RWPE2 (cell line): ENCODE measurements at regions not wholly inside any gene's neighbourhood (a gene's known extent, or its start where the extent isn't known, plus 50 kb on each side); places are given as distances from the start of the nearest gene placed in this dataset.

Source experiments
- ATAC-seq: fragments of 200-7000 bp; cut with Tn5 transposase; 3 replicates; pipeline ENCODE4 v1.9.1; 2021; ENCODE audit warnings: low read depth
- DNase-seq: peaks from one replicate; pipeline ENCODE4 v3.0.0-alpha.2; 2020; ENCODE audit warnings: low spot score
- H3K27ac ChIP-seq: fragments of 450-650 bp; 2 replicates; pipeline ENCODE4 v1.5.1; 2017; ENCODE audit warnings: mild to moderate bottlenecking; ENCODE audit not compliant: poor library complexity, severe bottlenecking
- H3K27me3 ChIP-seq: fragments of 250-450 bp; sonication (Bioruptor Pico); 2 replicates; pipeline ENCODE4 v1.5.1; 2021; ENCODE audit warnings: mild to moderate bottlenecking, moderate library complexity; ENCODE audit not compliant: insufficient read depth, poor library complexity, severe bottlenecking
- H3K36me3 ChIP-seq: fragments of 250-450 bp; sonication (Bioruptor Pico); 2 replicates; pipeline ENCODE4 v1.5.1; 2020; ENCODE audit warnings: low read depth, mild to moderate bottlenecking, moderate library complexity
- H3K4me1 ChIP-seq: fragments of 250-450 bp; sonication (Bioruptor Pico); 2 replicates; pipeline ENCODE4 v1.5.1; 2021; ENCODE audit warnings: mild to moderate bottlenecking, moderate library complexity; ENCODE audit not compliant: insufficient read depth, poor library complexity, severe bottlenecking
- H3K4me3 ChIP-seq: fragments of 250-450 bp; sonication (Bioruptor Pico); 2 replicates; pipeline ENCODE4 v1.5.1; 2021; ENCODE audit warnings: mild to moderate bottlenecking, moderate library complexity; ENCODE audit not compliant: severe bottlenecking
- H3K9me3 ChIP-seq: fragments of 250-450 bp; sonication (Bioruptor Pico); 2 replicates; pipeline ENCODE4 v1.5.1; 2021; ENCODE audit warnings: mild to moderate bottlenecking, moderate library complexity; ENCODE audit not compliant: severe bottlenecking
- TF ChIP-seq, protein P1 (sequence below): fragments of 450-650 bp; IDR thresholded peaks from one replicate; pipeline ENCODE4 v1.5.1; 2017; ENCODE audit warnings: mild to moderate bottlenecking, moderate library complexity; ENCODE audit not compliant: poor library complexity, severe bottlenecking

DNA sequence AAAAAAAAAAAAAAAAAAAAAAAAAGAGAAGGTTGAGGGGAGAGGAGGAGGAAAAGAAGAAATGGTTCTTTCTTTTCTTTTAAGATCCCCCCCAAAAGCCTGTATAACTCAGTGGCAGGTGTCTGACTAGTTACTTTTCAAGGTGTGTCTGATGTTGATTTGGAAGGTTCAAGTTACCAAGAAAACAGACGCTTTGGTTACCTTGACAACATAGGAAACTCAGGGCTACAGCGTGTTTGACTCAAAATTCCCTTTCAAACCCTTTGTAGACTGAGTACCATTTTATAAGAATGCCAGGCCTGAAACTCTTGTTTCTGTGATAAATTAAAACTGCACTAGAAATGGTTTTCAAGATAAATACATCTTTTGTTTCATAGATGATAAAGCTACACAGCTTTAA, 286.8 kb downstream of the SKIDA1 start:
- DNase-seq = no peak
- TF ChIP-seq, protein P1, sequence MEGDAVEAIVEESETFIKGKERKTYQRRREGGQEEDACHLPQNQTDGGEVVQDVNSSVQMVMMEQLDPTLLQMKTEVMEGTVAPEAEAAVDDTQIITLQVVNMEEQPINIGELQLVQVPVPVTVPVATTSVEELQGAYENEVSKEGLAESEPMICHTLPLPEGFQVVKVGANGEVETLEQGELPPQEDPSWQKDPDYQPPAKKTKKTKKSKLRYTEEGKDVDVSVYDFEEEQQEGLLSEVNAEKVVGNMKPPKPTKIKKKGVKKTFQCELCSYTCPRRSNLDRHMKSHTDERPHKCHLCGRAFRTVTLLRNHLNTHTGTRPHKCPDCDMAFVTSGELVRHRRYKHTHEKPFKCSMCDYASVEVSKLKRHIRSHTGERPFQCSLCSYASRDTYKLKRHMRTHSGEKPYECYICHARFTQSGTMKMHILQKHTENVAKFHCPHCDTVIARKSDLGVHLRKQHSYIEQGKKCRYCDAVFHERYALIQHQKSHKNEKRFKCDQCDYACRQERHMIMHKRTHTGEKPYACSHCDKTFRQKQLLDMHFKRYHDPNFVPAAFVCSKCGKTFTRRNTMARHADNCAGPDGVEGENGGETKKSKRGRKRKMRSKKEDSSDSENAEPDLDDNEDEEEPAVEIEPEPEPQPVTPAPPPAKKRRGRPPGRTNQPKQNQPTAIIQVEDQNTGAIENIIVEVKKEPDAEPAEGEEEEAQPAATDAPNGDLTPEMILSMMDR = no peak
- no peaks in the 10 kb centered on the region for H3K36me3 ChIP-seq
- H3K27ac ChIP-seq = no peak overlapping the region
- H3K4me3 ChIP-seq = no peak overlapping the region
- no peaks in the 10 kb centered on the region for H3K9me3 ChIP-seq
- H3K27me3 ChIP-seq = no peaks in the 10 kb centered on the region
- H3K4me1 ChIP-seq = no peaks in the 10 kb centered on the region
- no peak for ATAC-seq

GRCh38 chr10:21238044-21238443, 287.4 kb downstream of the SKIDA1 start:
- no peaks in the 10 kb centered on the region for H3K27me3 ChIP-seq
- DNase-seq (no peak), ATAC-seq (no peak)
- no peaks in the 10 kb centered on the region for H3K36me3 ChIP-seq
- H3K4me3 ChIP-seq = no peak overlapping the region
- no peaks in the 10 kb centered on the region for H3K9me3 ChIP-seq
- H3K4me1 ChIP-seq = no peaks in the 10 kb centered on the region
- TF ChIP-seq, protein P1 = no peak
- H3K27ac ChIP-seq = no peak overlapping the region

DNA sequence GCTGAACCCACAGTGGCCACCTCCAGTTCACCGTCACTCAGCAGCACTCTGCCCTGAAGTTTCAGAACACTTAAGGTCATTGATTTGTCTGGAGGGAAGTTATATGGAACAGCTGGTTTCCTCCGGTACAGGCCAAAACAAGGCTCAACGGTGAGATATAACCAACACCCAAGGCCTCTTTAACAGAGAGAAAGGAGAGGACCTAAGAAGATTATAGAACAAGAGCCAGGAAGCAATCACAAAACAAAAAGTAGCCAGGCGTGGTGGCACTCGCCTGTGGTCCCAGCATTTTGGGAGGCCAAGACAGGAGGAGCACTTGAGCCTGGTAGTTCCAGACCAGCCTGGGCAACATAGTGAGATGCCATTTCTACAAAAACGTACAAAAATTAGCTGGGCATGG, 290.7 kb downstream of the SKIDA1 start:
- Histone ChIP-seq H3K4me3 (no peak overlapping the region), H3K36me3 (no peaks in the 10 kb centered on the region), H3K27me3 (no peaks in the 10 kb centered on the region), H3K9me3 (no peaks in the 10 kb centered on the region), H3K4me1 (no peaks in the 10 kb centered on the region), H3K27ac (no peak overlapping the region)
- DNase-seq (no peak), ATAC-seq (no peak)
- TF ChIP-seq, protein P1 = no peak

GRCh38 chr10:21230219-21230618, 295.3 kb downstream of the SKIDA1 start:
- no peak overlapping the region for H3K4me3 ChIP-seq
- no peaks in the 10 kb centered on the region for H3K4me1 ChIP-seq
- ATAC-seq (no peak), DNase-seq (no peak)
- no peaks in the 10 kb centered on the region for H3K9me3 ChIP-seq
- H3K27me3 ChIP-seq = no peaks in the 10 kb centered on the region
- H3K27ac ChIP-seq = no peak overlapping the region
- no peaks in the 10 kb centered on the region for H3K36me3 ChIP-seq
- TF ChIP-seq, protein P1 = no peak

DNA sequence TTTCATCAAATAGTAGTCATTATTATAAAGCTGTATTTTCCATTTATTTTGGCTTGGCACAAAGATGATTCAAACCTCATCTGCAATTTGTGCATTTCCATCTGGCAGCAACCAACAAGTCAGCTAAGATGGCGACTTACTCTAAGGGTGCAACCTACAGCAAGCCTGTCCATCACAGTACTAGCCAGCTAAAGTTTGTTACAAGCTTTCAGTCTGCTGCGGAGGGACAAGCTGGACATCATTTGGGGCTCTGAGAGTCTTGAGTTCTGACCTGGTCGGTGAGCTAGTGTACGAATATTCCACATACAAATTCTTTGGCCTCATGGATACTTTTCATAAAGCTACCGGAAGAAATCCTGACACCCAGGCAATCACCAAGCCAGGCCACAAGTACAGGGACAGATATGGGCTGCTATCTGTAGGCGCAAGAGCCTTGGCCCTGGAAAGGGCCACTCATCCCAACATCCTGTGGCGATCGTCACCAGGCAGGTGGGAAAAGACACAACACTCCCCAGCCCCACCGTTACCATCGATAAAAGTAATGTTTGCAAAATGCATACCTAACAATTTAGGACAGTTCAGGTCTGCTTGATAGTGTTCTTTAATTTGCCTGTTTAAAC, 307.6 kb downstream of the SKIDA1 start:
- TF ChIP-seq, protein P1 = no peak
- H3K9me3 ChIP-seq = no peaks in the 10 kb centered on the region
- no peak for ATAC-seq
- H3K27me3 ChIP-seq = no peaks in the 10 kb centered on the region
- DNase-seq = no peak
- no peak overlapping the region for H3K27ac ChIP-seq
- no peak overlapping the region for H3K4me3 ChIP-seq
- H3K4me1 ChIP-seq = no peaks in the 10 kb centered on the region
- no peaks in the 10 kb centered on the region for H3K36me3 ChIP-seq
